ENCODE measurements at regions not wholly inside any gene's neighbourhood (a gene's known extent, or its start where the extent isn't known, plus 50 kb on each side); places are given as distances from the start of the nearest gene placed in this dataset.
"Not testable (repeated sequence)": the region's sequence is repeated elsewhere in the genome, so short reads cannot be mapped to it uniquely, and the experiment has no call there.

DNA sequence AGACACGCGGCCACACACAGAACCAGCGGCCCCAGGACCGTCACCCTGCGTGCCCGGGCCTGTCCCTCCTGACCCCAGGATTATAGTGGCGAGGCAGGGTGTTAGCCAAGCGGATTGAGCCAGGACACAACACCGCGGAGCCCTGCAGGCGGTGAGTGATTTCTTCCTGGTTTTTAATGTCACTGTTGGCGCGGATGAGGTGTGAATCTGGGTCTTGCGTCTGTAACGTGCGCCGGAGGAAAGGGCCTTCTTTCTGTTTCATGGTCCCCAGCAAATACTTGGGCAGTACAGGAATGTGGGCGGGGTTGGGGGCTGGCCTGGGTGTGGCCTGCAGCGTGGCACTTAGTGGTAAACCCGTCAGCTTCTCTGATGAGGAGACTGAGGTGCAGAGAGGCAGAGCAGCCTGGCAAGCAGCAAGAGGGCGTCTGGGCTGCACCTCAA, 154.9 kb downstream of the NPIPB11 start:
- not testable (repeated sequence) for DNase-seq (ENCODE audit: extremely low read depth, insufficient read length); H3K27me3 ChIP-seq (replicated peaks; ENCODE audit: control insufficient read depth, insufficient read depth, low read length); H3K4me3 ChIP-seq (replicated peaks; ENCODE audit: low read depth, low read length); H3K36me3 ChIP-seq (ENCODE audit: control insufficient read depth, insufficient read depth, low read length)

DNA sequence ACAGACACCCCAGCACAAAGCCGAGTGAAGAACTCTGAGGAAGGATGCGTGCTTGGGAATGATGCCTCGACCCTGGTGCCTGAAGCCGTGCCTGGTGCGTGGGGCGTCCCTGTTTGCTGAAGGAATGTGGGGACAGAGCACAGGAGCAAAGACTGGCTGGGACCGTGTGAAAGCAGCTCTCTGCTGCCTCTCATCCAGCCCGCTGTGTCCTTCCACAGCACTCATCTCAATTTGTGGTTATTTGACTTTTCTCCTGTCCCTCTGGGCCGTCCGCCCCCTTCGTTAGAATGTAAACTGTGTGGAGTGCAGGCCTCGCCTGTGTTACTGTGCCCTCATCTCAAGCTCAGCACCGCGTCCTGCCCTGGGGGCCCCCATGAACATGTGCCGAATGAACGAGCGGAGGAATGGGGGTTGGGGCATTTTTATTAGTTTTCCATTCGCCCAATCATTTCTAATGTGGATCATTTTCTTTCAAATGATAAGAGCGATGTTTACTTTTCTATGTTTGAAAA, 155.5 kb downstream of the NPIPB11 start:
- not testable (repeated sequence) for DNase-seq (ENCODE audit: extremely low read depth, insufficient read length); H3K4me3 ChIP-seq (replicated peaks; ENCODE audit: low read depth, low read length); H3K36me3 ChIP-seq (ENCODE audit: control insufficient read depth, insufficient read depth, low read length); H3K27me3 ChIP-seq (replicated peaks; ENCODE audit: control insufficient read depth, insufficient read depth, low read length)

DNA sequence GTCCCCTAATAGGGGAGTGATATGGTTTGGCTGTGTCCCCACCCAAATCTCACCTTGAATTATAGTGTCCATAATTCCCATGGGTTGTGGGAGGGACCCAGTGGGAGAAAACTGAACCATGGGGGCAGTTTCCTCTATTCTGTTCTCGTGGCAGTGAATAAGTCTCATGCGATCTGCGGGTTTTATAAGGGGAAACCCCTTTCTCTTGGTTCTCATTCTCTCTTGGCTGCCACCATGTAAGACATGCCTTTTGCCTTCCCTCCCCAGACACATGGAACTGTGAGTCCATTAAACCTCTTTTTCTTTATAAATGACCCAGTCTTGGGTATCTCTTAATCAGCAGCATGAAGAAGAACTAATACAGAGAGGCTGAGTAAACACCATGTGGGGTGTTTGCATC, 156.0 kb downstream of the NPIPB11 start:
- DNase-seq (ENCODE audit: extremely low read depth, insufficient read length); H3K27me3 ChIP-seq (replicated peaks; ENCODE audit: control insufficient read depth, insufficient read depth, low read length); H3K36me3 ChIP-seq (ENCODE audit: control insufficient read depth, insufficient read depth, low read length); H3K4me3 ChIP-seq (replicated peaks; ENCODE audit: low read depth, low read length): not testable (repeated sequence)

DNA sequence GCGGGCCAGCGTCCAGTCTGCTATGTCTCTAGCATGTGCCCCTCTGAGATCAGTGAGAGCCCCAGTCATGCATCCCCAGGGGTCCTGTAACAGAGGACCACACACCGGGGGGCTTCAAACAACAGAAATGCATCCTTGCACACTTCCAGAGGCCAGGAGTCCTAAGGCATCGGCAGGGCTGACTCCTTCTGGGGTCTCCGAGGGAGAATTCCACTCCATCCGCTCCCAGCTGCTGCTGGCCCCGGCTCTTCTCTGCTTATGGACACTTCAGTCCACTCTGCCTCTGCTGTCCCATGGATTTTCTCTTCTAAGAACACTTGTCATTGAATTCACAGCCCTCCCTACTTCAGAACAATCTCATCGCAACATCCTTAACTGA, 157.6 kb downstream of the NPIPB11 start:
- not testable (repeated sequence) for DNase-seq (ENCODE audit: extremely low read depth, insufficient read length); H3K27me3 ChIP-seq (replicated peaks; ENCODE audit: control insufficient read depth, insufficient read depth, low read length); H3K4me3 ChIP-seq (replicated peaks; ENCODE audit: low read depth, low read length); H3K36me3 ChIP-seq (ENCODE audit: control insufficient read depth, insufficient read depth, low read length)

DNA sequence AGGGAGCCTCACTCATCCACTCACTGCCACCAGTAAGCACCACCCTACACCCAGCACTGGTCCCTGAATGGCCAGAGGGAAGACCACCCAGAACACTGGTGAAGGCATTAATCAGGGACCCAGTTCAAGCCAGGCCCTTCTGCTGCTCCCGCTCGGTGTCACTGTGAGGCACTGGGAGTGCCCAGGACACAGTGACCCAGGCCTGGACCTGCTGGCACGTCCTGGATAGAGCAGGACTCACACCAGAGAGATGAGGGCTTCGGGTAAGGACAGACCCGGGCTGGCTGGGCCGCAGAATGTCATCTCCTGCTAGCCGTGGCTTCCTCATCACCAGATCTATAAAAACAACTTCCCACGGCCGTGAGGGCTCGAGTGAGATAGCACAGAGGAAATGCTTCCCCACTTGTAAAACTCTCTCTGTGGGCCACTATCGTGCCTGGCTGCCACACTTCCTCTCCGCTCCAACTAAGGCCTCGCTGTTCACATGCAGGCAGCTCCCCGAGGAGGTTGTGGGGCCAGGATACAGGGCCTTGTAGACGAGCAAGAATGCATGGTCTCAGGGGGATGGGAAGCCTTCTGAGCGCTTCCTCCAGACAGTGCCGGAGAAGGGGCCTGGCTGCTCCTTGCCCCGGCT, 158.1 kb downstream of the NPIPB11 start:
- DNase-seq (ENCODE audit: extremely low read depth, insufficient read length); H3K4me3 ChIP-seq (replicated peaks; ENCODE audit: low read depth, low read length); H3K27me3 ChIP-seq (replicated peaks; ENCODE audit: control insufficient read depth, insufficient read depth, low read length); H3K36me3 ChIP-seq (ENCODE audit: control insufficient read depth, insufficient read depth, low read length): not testable (repeated sequence)

DNA sequence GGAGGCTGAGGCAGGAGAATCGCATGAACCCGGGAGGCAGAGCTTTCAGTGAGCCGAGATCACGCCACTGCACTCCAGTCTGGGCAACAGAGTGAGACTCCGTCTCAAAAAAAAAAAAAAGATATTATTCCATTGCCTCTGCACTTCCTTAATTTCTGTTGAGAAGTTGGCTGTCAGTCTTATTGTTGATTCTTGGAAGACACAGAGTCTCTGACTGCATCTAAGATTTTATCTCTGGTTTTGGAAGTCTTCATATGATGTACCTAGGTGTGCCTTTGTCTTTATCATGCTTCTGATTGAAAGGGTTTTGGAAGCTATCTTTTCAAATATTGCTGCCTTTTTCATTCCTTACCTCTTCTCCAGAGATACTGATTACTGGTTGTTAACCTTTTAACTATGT, 160.4 kb downstream of the NPIPB11 start:
- H3K27me3 ChIP-seq (replicated peaks; ENCODE audit: control insufficient read depth, insufficient read depth, low read length); DNase-seq (ENCODE audit: extremely low read depth, insufficient read length); H3K4me3 ChIP-seq (replicated peaks; ENCODE audit: low read depth, low read length); H3K36me3 ChIP-seq (ENCODE audit: control insufficient read depth, insufficient read depth, low read length): not testable (repeated sequence)

DNA sequence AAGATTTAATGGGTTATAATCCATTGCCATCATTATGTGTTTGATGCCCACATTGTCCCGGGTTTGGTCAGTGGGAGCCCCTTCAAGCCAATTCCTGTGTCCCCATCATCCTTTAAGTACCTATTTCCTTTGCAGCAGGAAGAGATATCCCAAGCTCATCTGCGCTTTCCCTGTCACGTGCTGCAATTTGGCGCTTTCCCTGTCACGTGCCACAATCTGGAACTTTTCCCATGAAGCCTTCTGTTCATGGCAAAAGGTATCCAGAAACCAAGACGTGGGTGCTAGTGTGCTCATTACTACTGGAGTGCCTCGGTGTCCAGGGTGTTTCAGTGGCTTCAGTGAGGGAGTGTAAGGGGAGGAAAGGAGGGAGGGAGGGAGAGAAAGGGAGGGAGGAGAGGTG, 168.5 kb downstream of the NPIPB11 start:
- Histone ChIP-seq H3K4me3 (replicated peaks; ENCODE audit: low read depth, low read length) (no peak overlapping the region), H3K36me3 (ENCODE audit: control insufficient read depth, insufficient read depth, low read length) (no peaks in the 10 kb centered on the region), H3K27me3 (replicated peaks; ENCODE audit: control insufficient read depth, insufficient read depth, low read length) (no peaks in the 10 kb centered on the region)
- DNase-seq (ENCODE audit: extremely low read depth, insufficient read length), result no peak
- TF ChIP-seq, protein P1, sequence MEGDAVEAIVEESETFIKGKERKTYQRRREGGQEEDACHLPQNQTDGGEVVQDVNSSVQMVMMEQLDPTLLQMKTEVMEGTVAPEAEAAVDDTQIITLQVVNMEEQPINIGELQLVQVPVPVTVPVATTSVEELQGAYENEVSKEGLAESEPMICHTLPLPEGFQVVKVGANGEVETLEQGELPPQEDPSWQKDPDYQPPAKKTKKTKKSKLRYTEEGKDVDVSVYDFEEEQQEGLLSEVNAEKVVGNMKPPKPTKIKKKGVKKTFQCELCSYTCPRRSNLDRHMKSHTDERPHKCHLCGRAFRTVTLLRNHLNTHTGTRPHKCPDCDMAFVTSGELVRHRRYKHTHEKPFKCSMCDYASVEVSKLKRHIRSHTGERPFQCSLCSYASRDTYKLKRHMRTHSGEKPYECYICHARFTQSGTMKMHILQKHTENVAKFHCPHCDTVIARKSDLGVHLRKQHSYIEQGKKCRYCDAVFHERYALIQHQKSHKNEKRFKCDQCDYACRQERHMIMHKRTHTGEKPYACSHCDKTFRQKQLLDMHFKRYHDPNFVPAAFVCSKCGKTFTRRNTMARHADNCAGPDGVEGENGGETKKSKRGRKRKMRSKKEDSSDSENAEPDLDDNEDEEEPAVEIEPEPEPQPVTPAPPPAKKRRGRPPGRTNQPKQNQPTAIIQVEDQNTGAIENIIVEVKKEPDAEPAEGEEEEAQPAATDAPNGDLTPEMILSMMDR (IDR thresholded peaks at IDR 0.05; ENCODE audit: insufficient read depth, low read length, poor library complexity, severe bottlenecking), result no peak

DNA sequence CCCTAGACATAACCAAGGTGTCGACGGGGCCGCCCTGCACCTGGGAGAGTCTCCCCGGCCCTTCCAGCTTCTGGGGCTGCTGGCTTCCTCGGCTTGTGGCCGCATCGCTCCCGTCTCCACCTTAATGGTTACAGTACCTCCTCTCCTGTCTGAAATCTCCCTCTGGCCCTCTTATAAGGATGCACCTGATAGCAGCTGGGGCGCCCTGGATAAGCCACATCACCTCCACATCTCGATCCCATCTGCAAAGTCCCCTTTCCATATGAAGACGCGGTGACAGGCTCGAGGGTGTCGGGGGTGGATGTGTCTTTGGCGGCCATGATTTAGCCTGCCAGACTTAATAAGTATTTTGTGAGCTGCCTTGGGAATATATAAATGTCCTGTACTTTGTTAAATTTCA, 169.0 kb downstream of the NPIPB11 start:
- H3K4me3 ChIP-seq (replicated peaks; ENCODE audit: low read depth, low read length); DNase-seq (ENCODE audit: extremely low read depth, insufficient read length); H3K27me3 ChIP-seq (replicated peaks; ENCODE audit: control insufficient read depth, insufficient read depth, low read length); H3K36me3 ChIP-seq (ENCODE audit: control insufficient read depth, insufficient read depth, low read length): not testable (repeated sequence)

DNA sequence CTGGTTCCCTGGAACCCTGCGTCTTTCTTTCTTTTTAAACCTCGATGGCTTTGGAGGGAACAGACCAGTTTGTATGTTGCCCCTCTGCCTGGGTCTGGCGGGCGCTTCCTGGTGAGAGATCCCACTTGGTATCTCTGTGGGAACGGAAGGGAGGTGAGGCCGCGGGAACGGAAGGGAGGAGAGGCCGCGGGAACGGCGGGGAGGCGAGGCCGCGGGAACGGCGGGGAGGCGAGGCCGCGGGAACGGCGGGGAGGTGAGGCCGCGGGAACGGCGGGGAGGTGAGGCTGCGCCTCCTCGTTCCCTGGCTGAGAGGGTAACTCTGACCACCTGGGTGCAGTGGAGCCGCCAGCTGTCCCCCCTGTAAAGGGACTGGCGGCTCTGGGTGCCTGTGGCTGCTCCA, 169.5 kb downstream of the NPIPB11 start:
- not testable (repeated sequence) for H3K27me3 ChIP-seq (replicated peaks; ENCODE audit: control insufficient read depth, insufficient read depth, low read length); H3K36me3 ChIP-seq (ENCODE audit: control insufficient read depth, insufficient read depth, low read length); DNase-seq (ENCODE audit: extremely low read depth, insufficient read length); H3K4me3 ChIP-seq (replicated peaks; ENCODE audit: low read depth, low read length)

DNA sequence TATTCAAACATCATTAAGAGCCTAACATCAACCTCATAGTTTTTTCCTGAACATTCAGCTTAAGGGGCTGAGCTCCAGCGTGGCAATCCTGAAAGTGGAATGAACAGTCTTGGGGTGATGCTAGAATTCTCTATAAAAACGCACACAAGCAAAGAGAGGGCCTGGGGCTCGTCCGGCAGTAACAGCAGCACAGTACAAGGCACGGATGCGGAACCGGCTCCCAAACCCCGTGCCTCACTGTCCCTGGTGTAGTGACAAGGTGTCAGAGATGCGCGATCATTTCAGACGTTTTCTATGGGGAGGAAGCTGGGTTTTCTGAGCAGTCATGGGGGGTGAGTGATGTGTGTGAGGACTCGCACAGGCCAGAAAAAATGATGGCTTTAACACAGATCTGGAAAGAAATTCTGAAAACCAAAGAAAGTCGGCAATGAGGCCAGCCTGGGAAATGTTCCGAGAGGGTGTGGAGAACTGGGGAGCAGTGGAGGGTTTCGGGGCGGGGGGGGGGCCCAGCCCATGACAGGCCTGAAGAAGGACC, 170.6 kb downstream of the NPIPB11 start:
- not testable (repeated sequence) for DNase-seq (ENCODE audit: extremely low read depth, insufficient read length); H3K4me3 ChIP-seq (replicated peaks; ENCODE audit: low read depth, low read length); H3K27me3 ChIP-seq (replicated peaks; ENCODE audit: control insufficient read depth, insufficient read depth, low read length); H3K36me3 ChIP-seq (ENCODE audit: control insufficient read depth, insufficient read depth, low read length)

DNA sequence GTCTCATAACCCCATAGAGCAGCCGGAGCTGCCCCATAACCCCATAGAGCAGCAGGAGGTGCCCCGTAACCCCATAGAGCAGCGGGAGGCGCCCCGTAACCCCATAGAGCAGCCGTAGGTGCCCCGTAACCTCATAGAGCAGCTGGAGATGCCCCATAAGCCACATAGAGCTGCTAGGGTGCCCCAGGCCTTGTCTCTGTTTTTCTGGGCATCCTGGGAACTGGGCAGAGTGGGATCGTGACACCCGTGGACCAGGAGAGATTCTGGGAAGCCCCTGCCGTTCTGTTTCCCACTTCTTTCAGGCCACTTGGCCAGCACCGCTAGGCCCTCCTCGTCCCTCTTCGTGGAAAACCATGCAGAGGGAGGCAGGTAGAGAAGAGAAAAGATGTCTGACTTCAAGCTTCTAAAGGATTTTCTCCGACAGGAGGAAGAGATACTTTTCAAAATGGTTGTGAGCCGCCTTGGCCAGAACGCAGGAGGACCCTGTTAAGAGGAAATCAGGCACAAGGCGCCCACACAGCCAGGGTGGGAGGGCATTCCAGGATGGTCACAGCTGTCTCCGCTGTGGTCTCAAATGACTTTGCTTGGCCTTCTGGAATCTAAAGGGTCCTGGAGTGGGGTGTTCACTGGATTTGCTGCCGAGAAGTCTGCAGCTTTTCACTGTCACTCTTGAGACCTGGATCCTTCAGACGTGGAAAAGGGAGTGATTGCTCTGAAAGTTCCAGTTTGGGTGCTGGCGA, 171.8 kb downstream of the NPIPB11 start:
- DNase-seq (ENCODE audit: extremely low read depth, insufficient read length); H3K27me3 ChIP-seq (replicated peaks; ENCODE audit: control insufficient read depth, insufficient read depth, low read length); H3K36me3 ChIP-seq (ENCODE audit: control insufficient read depth, insufficient read depth, low read length); H3K4me3 ChIP-seq (replicated peaks; ENCODE audit: low read depth, low read length): not testable (repeated sequence)

DNA sequence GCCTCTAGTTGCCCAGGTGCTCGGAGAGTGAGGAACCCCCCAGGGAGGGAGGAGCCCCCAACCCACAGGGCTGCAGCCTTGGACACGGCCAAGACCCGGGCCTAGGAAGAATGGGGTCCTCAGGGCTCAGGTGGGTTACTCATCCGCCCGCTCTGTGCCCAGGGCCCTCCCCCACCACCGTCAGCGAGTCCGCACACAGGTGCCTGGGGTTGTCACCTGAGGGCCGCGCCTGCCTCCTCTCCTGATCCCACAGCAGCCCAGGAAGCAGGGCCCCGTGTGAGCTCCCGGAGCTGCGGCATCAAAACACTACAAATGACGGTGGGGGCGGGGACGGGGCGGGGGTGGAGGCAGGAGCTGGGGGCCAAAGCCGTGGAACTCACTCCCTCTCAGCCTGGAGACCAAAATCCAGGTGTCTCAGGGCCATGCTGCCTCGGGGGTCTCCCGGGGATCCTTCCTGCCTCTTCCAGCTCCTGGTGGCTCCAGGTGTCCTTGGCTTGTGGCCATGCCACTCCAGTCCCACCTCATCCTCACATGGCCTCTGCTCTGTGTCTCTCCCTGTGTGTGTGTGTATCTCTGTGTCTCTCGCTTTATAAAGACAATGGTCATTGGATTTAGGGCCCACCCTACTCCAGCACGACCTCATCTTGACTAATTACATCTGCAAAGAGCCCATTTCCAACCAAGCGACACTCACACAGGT, 172.7 kb downstream of the NPIPB11 start:
- H3K4me3 ChIP-seq (replicated peaks; ENCODE audit: low read depth, low read length); H3K36me3 ChIP-seq (ENCODE audit: control insufficient read depth, insufficient read depth, low read length); DNase-seq (ENCODE audit: extremely low read depth, insufficient read length); H3K27me3 ChIP-seq (replicated peaks; ENCODE audit: control insufficient read depth, insufficient read depth, low read length): not testable (repeated sequence)
